GM18868 (cell line): ENCODE measurements at regions not wholly inside any gene's neighbourhood (a gene's known extent, or its start where the extent isn't known, plus 50 kb on each side); places are given as distances from the start of the nearest gene placed in this dataset.
A peak's percentile ranks its signal among the peaks of the same experiment; 100 is the strongest.
"Not testable (repeated sequence)": the region's sequence is repeated elsewhere in the genome, so short reads cannot be mapped to it uniquely, and the experiment has no call there.

Source experiments
- ATAC-seq: cut with Tn5 transposase; IDR thresholded peaks from one replicate; pipeline ENCODE4 v1.9.1; 2021; ENCODE audit warnings: mild to moderate bottlenecking, moderate library complexity; ENCODE audit not compliant: unreplicated experiment

- no peak for ATAC-seq
These were observed 71.1 kb upstream of the ABLIM1 start for GRCh38 chr10:114729103-114729659.

- no peak for ATAC-seq
These were observed 72.2 kb upstream of the ABLIM1 start for GRCh38 chr10:114730291-114730690.

GRCh38 chr10:114732931-114733330, 74.9 kb upstream of the ABLIM1 start:
- ATAC-seq: no peak

GRCh38 chr10:114735946-114736345, 77.9 kb upstream of the ABLIM1 start:
- no peak for ATAC-seq

- peak; percentile 59 for ATAC-seq
These were observed 77.9 kb upstream of the FHIP2A start for GRCh38 chr10:114743521-114744231.

- no peak for ATAC-seq
These were observed 75.0 kb upstream of the FHIP2A start for GRCh38 chr10:114746531-114746930.

GRCh38 chr10:114748241-114748640, 73.3 kb upstream of the FHIP2A start:
- no peak for ATAC-seq

GRCh38 chr10:114749014-114749413, 72.6 kb upstream of the FHIP2A start:
- ATAC-seq: no peak

GRCh38 chr10:114749510-114749909, 72.1 kb upstream of the FHIP2A start:
- no peak for ATAC-seq

GRCh38 chr10:114751856-114752255, 69.7 kb upstream of the FHIP2A start:
- no peak for ATAC-seq

GRCh38 chr10:114752570-114752969, 69.0 kb upstream of the FHIP2A start:
- ATAC-seq: not testable (repeated sequence)

GRCh38 chr10:114753126-114753525, 68.5 kb upstream of the FHIP2A start:
- no peak for ATAC-seq

- ATAC-seq: no peak
These were observed 66.9 kb upstream of the FHIP2A start for GRCh38 chr10:114754445-114755320.

- no peak for ATAC-seq
These were observed 66.0 kb upstream of the FHIP2A start for GRCh38 chr10:114755537-114755936.

GRCh38 chr10:114758331-114758730, 63.2 kb upstream of the FHIP2A start:
- ATAC-seq: no peak

- ATAC-seq: no peak
These were observed 60.1 kb upstream of the FHIP2A start for GRCh38 chr10:114761205-114762193.

GRCh38 chr10:114762811-114763210, 58.8 kb upstream of the FHIP2A start:
- no peak for ATAC-seq

GRCh38 chr10:114764656-114765055, 56.9 kb upstream of the FHIP2A start:
- no peak for ATAC-seq

- ATAC-seq: no peak
These were observed 55.1 kb upstream of the FHIP2A start for GRCh38 chr10:114766470-114766869.

- no peak for ATAC-seq
These were observed 54.2 kb upstream of the FHIP2A start for GRCh38 chr10:114767101-114767985.
